ENCODE measurements at regions not wholly inside any gene's neighbourhood (a gene's known extent, or its start where the extent isn't known, plus 50 kb on each side); places are given as distances from the start of the nearest gene placed in this dataset.
A peak's percentile ranks its signal among the peaks of the same experiment; 100 is the strongest.
"Not testable (repeated sequence)": the region's sequence is repeated elsewhere in the genome, so short reads cannot be mapped to it uniquely, and the experiment has no call there.

GRCh38 chr12:92414170-92415070, 268.8 kb upstream of the BTG1 start:
- Mint-ChIP-seq H3K36me3 (ENCODE audit: low read depth) (no peaks in the 10 kb centered on the region), H3K27ac (no peak overlapping the region), H3K4me1 (ENCODE audit: low read depth) (peaks cover 27% of the 10 kb centered on the region), H3K9me3 (no peaks in the 10 kb centered on the region), H3K4me3 (no peak overlapping the region), H3K27me3 (no peaks in the 10 kb centered on the region)
- no peak for DNase-seq

- Mint-ChIP-seq H3K4me3 (no peak overlapping the region), H3K36me3 (ENCODE audit: low read depth) (no peaks in the 10 kb centered on the region), H3K27me3 (no peaks in the 10 kb centered on the region), H3K9me3 (peaks cover 5% of the 10 kb centered on the region), H3K27ac (no peak overlapping the region), H3K4me1 (ENCODE audit: low read depth) (peaks cover 37% of the 10 kb centered on the region)
- DNase-seq, result no peak
Measured at GRCh38 chr12:92413286-92413685, 267.6 kb upstream of the BTG1 start.

DNA sequence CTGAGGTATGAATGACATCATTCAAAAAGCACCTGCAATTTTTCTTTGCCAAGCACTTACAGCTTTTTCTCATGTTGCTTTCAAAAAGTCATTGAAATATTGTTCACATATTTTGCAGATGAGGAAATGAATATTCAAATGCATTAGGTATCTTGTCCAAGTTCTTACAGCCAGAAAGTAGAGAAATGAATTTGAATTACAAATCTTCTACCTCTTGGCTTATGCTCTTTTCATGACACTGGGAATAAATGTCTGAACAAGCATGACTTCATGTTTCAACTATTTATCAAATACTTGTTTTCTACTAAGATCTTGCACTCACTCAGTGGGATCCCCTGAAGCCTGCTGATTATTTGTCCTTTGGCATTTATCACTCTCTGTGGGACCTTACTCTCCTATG, 267.2 kb upstream of the BTG1 start:
- no peak for DNase-seq
- Mint-ChIP-seq H3K9me3 (peaks cover 7% of the 10 kb centered on the region), H3K36me3 (ENCODE audit: low read depth) (no peaks in the 10 kb centered on the region), H3K27ac (no peak overlapping the region), H3K4me3 (no peak overlapping the region), H3K4me1 (ENCODE audit: low read depth) (peaks cover 42% of the 10 kb centered on the region), H3K27me3 (no peaks in the 10 kb centered on the region)

DNA sequence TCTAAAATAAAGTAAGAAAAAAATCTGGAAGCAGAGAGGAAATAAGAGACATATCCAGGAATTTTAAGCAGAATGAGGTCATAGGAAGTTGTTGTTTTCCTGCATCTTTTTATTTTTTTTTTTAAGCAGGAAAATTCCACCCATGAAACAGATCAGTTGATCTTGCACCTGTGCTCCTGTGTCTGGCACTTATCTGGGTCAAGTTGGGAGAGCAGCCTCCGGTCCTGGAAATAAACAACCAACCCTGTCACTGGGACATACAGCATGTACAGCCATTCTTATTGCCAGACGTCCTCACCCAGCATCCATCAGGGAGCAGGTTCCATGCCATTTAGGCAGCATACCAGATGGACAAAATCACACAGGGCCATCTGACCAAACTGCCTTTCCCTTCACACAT, 266.0 kb upstream of the BTG1 start:
- Mint-ChIP-seq H3K27ac (no peak overlapping the region), H3K4me1 (ENCODE audit: low read depth) (peaks cover 41% of the 10 kb centered on the region), H3K27me3 (no peaks in the 10 kb centered on the region), H3K4me3 (no peak overlapping the region), H3K36me3 (ENCODE audit: low read depth) (no peaks in the 10 kb centered on the region), H3K9me3 (peaks cover 7% of the 10 kb centered on the region)
- DNase-seq, result no peak

DNA sequence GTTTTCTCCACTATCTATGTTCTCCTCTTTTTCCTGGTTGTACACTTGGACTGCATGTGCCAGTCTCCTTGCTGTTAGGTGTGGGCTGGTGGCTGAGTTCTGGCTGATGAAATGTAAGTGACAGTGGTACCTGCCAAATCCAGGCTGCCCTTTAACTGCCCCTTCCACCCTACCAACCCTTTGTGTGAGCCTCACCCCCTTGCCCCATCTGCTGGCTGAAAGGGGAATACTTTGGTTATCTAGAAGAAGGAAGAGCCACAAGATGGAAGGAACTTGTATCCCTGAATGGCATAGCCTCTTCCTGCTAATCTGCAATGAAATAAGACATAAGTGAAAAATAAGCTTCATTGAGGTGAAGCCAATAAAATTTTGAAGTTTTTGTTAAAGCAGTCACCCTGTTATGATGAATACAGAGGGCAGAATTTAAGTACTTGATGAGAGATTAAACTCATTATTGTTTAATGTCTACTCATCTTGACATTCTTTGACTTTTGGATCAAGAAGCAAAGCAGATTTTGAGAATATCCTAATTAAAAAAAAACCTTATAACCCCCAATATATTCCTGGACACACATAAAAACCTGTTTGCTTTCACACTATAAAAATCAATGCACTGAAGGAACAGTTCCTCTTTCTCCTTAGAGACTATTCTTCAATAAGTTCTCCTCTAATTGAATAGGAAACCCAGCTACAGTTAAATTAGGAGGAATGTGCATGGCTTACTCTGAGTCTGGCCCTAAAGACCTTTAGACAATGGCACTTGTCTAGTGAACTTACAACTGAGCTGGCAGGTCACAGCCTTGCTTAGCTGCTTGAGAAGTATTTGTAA, 262.6 kb upstream of the BTG1 start:
- Mint-ChIP-seq H3K36me3 (ENCODE audit: low read depth) (peaks cover 7% of the 10 kb centered on the region), H3K4me3 (no peak overlapping the region), H3K27ac (no peak overlapping the region), H3K9me3 (peaks cover 10% of the 10 kb centered on the region), H3K27me3 (no peaks in the 10 kb centered on the region), H3K4me1 (ENCODE audit: low read depth) (peaks cover 58% of the 10 kb centered on the region)
- DNase-seq, result peak; percentile 55

- not testable (repeated sequence) for H3K27me3 Mint-ChIP-seq; DNase-seq; H3K36me3 Mint-ChIP-seq (ENCODE audit: low read depth); H3K27ac Mint-ChIP-seq; H3K4me3 Mint-ChIP-seq
- peaks cover 74% of the 10 kb centered on the region for H3K4me1 Mint-ChIP-seq (ENCODE audit: low read depth)
- peaks cover 10% of the 10 kb centered on the region for H3K9me3 Mint-ChIP-seq
Measured at GRCh38 chr12:92406404-92407070, 260.9 kb upstream of the BTG1 start.

GRCh38 chr12:92405801-92406251, 260.2 kb upstream of the BTG1 start:
- H3K4me1 Mint-ChIP-seq (ENCODE audit: low read depth), result peaks cover 81% of the 10 kb centered on the region
- H3K27me3 Mint-ChIP-seq, result not testable (repeated sequence)
- peak overlapping the region; percentile 71 for H3K4me3 Mint-ChIP-seq
- peak overlapping the region; percentile 90 for H3K27ac Mint-ChIP-seq
- H3K9me3 Mint-ChIP-seq, result peaks cover 10% of the 10 kb centered on the region
- DNase-seq, result peak; percentile 57
- peaks cover 12% of the 10 kb centered on the region for H3K36me3 Mint-ChIP-seq (ENCODE audit: low read depth)

DNA sequence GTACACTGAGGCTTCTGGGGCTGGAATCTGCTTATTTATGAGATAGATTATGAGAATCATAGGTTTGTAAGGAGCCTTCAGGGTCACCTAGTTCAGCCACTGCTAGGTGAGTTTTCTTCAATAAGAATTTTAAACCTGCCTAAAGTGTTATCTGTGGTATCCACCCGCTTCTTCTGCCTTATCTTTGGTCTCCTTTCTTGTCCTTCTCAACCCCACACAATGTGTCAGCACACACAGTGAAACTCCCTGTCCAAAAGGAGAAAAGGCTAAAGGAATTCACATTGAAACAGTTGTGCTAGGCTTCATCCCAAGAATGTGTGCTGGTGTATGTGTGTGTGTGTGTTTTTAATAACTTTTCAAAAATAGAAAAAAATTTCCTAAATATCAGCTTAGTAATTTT, 259.3 kb upstream of the BTG1 start:
- peak overlapping the region; percentile 93 for H3K27ac Mint-ChIP-seq
- H3K4me1 Mint-ChIP-seq (ENCODE audit: low read depth), result peaks cover 86% of the 10 kb centered on the region
- H3K4me3 Mint-ChIP-seq, result peak overlapping the region; percentile 71
- H3K36me3 Mint-ChIP-seq (ENCODE audit: low read depth), result peaks cover 17% of the 10 kb centered on the region
- peaks cover 10% of the 10 kb centered on the region for H3K9me3 Mint-ChIP-seq
- DNase-seq, result no peak
- no peaks in the 10 kb centered on the region for H3K27me3 Mint-ChIP-seq

- Mint-ChIP-seq H3K27me3 (no peaks in the 10 kb centered on the region), H3K9me3 (peaks cover 10% of the 10 kb centered on the region), H3K27ac (peak overlapping the region; percentile 93), H3K4me1 (ENCODE audit: low read depth) (peaks cover 88% of the 10 kb centered on the region), H3K4me3 (peak overlapping the region; percentile 18), H3K36me3 (ENCODE audit: low read depth) (peaks cover 18% of the 10 kb centered on the region)
- no peak for DNase-seq
Measured at GRCh38 chr12:92404259-92404894, 258.7 kb upstream of the BTG1 start.

GRCh38 chr12:92403210-92404175, 257.8 kb upstream of the BTG1 start:
- no peaks in the 10 kb centered on the region for H3K27me3 Mint-ChIP-seq
- peaks cover 89% of the 10 kb centered on the region for H3K4me1 Mint-ChIP-seq (ENCODE audit: low read depth)
- peak overlapping the region; percentile 93 for H3K27ac Mint-ChIP-seq
- no peak for DNase-seq
- peaks cover 19% of the 10 kb centered on the region for H3K36me3 Mint-ChIP-seq (ENCODE audit: low read depth)
- H3K9me3 Mint-ChIP-seq, result peaks cover 7% of the 10 kb centered on the region
- H3K4me3 Mint-ChIP-seq, result peak overlapping the region; percentile 18

- H3K4me3 Mint-ChIP-seq, result no peak overlapping the region
- peaks cover 9% of the 10 kb centered on the region for H3K9me3 Mint-ChIP-seq
- H3K4me1 Mint-ChIP-seq (ENCODE audit: low read depth), result peaks cover 89% of the 10 kb centered on the region
- peak overlapping the region; percentile 96 for H3K27ac Mint-ChIP-seq
- peaks cover 22% of the 10 kb centered on the region for H3K36me3 Mint-ChIP-seq (ENCODE audit: low read depth)
- no peaks in the 10 kb centered on the region for H3K27me3 Mint-ChIP-seq
- DNase-seq, result no peak
Measured at GRCh38 chr12:92402415-92402814, 256.8 kb upstream of the BTG1 start.

DNA sequence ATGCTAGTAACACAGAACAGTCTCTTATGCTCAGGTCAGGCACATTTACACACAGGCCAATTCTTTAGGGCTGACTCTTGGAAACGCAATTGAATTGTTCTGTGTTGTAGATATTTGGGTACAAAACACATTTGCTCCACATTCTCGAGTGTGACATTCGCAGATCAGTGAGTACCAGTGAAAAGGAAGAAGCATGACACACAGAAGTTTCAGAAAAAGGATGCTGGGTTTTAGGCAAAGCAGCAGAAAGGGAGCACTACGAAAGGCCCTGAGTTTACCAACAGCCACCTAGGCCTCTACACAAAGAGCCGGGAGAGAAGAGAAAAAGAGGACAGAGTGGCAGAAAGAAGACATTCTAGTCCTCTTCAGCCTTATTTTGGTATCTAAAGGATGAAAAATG, 254.4 kb upstream of the BTG1 start:
- DNase-seq, result no peak
- Mint-ChIP-seq H3K36me3 (ENCODE audit: low read depth) (peaks cover 23% of the 10 kb centered on the region), H3K27ac (peak overlapping the region; percentile 96), H3K4me1 (ENCODE audit: low read depth) (peaks cover 100% of the 10 kb centered on the region), H3K27me3 (no peaks in the 10 kb centered on the region), H3K9me3 (peaks cover 19% of the 10 kb centered on the region), H3K4me3 (peak overlapping the region; percentile 49)

DNA sequence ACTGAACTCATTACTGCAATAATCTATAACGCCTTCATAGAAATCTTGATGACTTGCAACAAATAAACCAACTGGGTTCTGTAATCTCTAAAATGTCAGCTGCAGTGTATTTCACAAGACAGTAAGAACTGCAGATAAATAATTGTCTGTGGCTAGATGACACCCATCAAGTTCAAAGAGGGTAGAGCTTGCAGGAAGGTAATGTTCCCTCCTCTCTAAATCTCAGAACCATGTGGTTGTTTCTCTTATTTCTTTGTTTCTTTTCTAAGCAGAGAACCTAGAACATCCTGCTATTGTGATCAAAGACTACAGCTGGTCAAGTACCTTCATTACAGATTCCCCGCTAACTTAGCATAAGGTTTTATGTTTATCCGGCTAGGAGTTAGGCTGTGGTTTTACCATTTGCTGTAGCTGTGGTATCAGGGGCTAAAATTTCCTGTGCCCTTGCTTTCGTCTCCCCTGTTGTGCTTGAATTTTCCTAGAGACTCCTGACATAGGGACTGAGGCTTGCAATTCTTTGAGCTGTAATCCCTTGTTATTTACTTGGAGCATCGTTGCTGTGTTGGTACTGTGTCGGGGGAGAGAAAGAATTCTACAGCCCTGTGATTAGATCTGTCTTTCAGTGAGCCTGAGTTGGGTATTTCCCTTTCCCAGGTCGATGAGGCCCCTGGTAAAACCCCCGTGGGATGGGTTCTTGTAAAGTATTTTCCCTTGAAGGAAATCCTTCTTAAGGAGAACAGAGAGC, 253.1 kb upstream of the BTG1 start:
- H3K36me3 Mint-ChIP-seq (ENCODE audit: low read depth), result peaks cover 36% of the 10 kb centered on the region
- H3K9me3 Mint-ChIP-seq, result peaks cover 30% of the 10 kb centered on the region
- peak overlapping the region; percentile 49 for H3K4me3 Mint-ChIP-seq
- no peaks in the 10 kb centered on the region for H3K27me3 Mint-ChIP-seq
- peak overlapping the region; percentile 96 for H3K27ac Mint-ChIP-seq
- H3K4me1 Mint-ChIP-seq (ENCODE audit: low read depth), result peaks cover 99% of the 10 kb centered on the region
- DNase-seq, result no peak

All from activated T-cell treated with anti-CD3 and anti-CD28 coated beads, Interleukin-2, amount 50 U/mL, for 24 hours (primary cell).